Stomach smooth muscle (tissue), 2 donors: ENCODE measurements at regions not wholly inside any gene's neighbourhood (a gene's known extent, or its start where the extent isn't known, plus 50 kb on each side); places are given as distances from the start of the nearest gene placed in this dataset.

Source experiments
- H3K27ac ChIP-seq: one replicate; pipeline ENCODE4 v1.7.0; 2013; ENCODE audit warnings: mild to moderate bottlenecking, low read length, inconsistent platforms
- H3K27me3 ChIP-seq, 2 donors: one replicate each; pipeline ENCODE4 v1.7.0; 2013; ENCODE audit warnings: low read length in 2 of 2; ENCODE audit not compliant: insufficient read depth in 2 of 2, control insufficient read depth in 1 of 2
- H3K36me3 ChIP-seq, 2 donors: one replicate each; pipeline ENCODE4 v1.7.0; 2013; ENCODE audit warnings: low read length in 2 of 2; ENCODE audit not compliant: control insufficient read depth in 2 of 2, insufficient read depth in 2 of 2
- H3K4me1 ChIP-seq: one replicate; pipeline ENCODE4 v1.7.0; 2013; ENCODE audit warnings: low read length; ENCODE audit not compliant: control insufficient read depth, insufficient read depth
- H3K4me3 ChIP-seq, 2 donors: one replicate each; pipeline ENCODE4 v1.7.0; 2013; ENCODE audit warnings: low read length in 2 of 2
- H3K9ac ChIP-seq, 2 donors: one replicate each; pipeline ENCODE4 v1.7.0; 2013; ENCODE audit warnings: low read length in 2 of 2, mild to moderate bottlenecking in 1 of 2
- H3K9me3 ChIP-seq, 2 donors: one replicate each; pipeline ENCODE4 v1.7.0; 2013; ENCODE audit warnings: low read length in 2 of 2; ENCODE audit not compliant: control insufficient read depth in 2 of 2
- donor health status: healthy.
- donor health status: Pancreatic carcinoma.

- no peak overlapping the region for H3K4me3 ChIP-seq
- no peak overlapping the region for H3K27ac ChIP-seq
- H3K9ac ChIP-seq = no peak overlapping the region
- H3K4me1 ChIP-seq = no peaks in the 10 kb centered on the region
- H3K9me3 ChIP-seq = no peaks in the 10 kb centered on the region
- no peaks in the 10 kb centered on the region for H3K27me3 ChIP-seq
- no peaks in the 10 kb centered on the region for H3K36me3 ChIP-seq
Measured at GRCh38 chr1:187415065-187415464, 586.3 kb downstream of the PLA2G4A start.

GRCh38 chr1:187417520-187417919 lies 588.8 kb downstream of the PLA2G4A start:
- H3K27me3 ChIP-seq = no peaks in the 10 kb centered on the region
- no peaks in the 10 kb centered on the region for H3K9me3 ChIP-seq
- no peak overlapping the region for H3K27ac ChIP-seq
- H3K4me1 ChIP-seq = no peaks in the 10 kb centered on the region
- no peak overlapping the region for H3K9ac ChIP-seq
- no peaks in the 10 kb centered on the region for H3K36me3 ChIP-seq
- no peak overlapping the region for H3K4me3 ChIP-seq

GRCh38 chr1:187433598-187433997 lies 604.8 kb downstream of the PLA2G4A start:
- H3K27me3 ChIP-seq = no peaks in the 10 kb centered on the region

GRCh38 chr1:187442603-187443002 lies 613.9 kb downstream of the PLA2G4A start:
- no peaks in the 10 kb centered on the region for H3K9me3 ChIP-seq
- no peaks in the 10 kb centered on the region for H3K4me1 ChIP-seq
- no peak overlapping the region for H3K4me3 ChIP-seq
- no peak overlapping the region for H3K9ac ChIP-seq
- H3K27me3 ChIP-seq = no peaks in the 10 kb centered on the region
- H3K27ac ChIP-seq = no peak overlapping the region
- no peaks in the 10 kb centered on the region for H3K36me3 ChIP-seq

More at GRCh38 chr1:187433598-187433997, 604.8 kb downstream of the PLA2G4A start:
- Histone ChIP-seq H3K9me3 (no peaks in the 10 kb centered on the region), H3K4me3 (no peak overlapping the region), H3K36me3 (no peaks in the 10 kb centered on the region), H3K9ac (no peak overlapping the region), H3K4me1 (no peaks in the 10 kb centered on the region), H3K27ac (no peak overlapping the region)

GRCh38 chr1:187443939-187444338 lies 615.2 kb downstream of the PLA2G4A start:
- H3K4me1 ChIP-seq = no peaks in the 10 kb centered on the region
- H3K9me3 ChIP-seq = no peaks in the 10 kb centered on the region
- H3K4me3 ChIP-seq = no peak overlapping the region
- no peaks in the 10 kb centered on the region for H3K36me3 ChIP-seq
- H3K27ac ChIP-seq = no peak overlapping the region
- H3K27me3 ChIP-seq = no peaks in the 10 kb centered on the region
- H3K9ac ChIP-seq = no peak overlapping the region

- Histone ChIP-seq H3K9me3 (no peaks in the 10 kb centered on the region), H3K27me3 (no peaks in the 10 kb centered on the region), H3K9ac (no peak overlapping the region), H3K36me3 (no peaks in the 10 kb centered on the region), H3K4me1 (no peaks in the 10 kb centered on the region), H3K27ac (no peak overlapping the region), H3K4me3 (no peak overlapping the region)
Measured at GRCh38 chr1:187445066-187445465, 616.3 kb downstream of the PLA2G4A start.

GRCh38 chr1:187451238-187451637 lies 622.5 kb downstream of the PLA2G4A start:
- H3K4me1 ChIP-seq = no peaks in the 10 kb centered on the region
- no peak overlapping the region for H3K27ac ChIP-seq
- H3K9me3 ChIP-seq = no peaks in the 10 kb centered on the region

GRCh38 chr1:187454010-187454409 lies 625.3 kb downstream of the PLA2G4A start:
- H3K9me3 ChIP-seq = no peaks in the 10 kb centered on the region
- no peak overlapping the region for H3K9ac ChIP-seq
- H3K4me3 ChIP-seq = no peak overlapping the region
- no peaks in the 10 kb centered on the region for H3K4me1 ChIP-seq
- H3K27me3 ChIP-seq = no peaks in the 10 kb centered on the region
- no peaks in the 10 kb centered on the region for H3K36me3 ChIP-seq
- H3K27ac ChIP-seq = no peak overlapping the region

More at GRCh38 chr1:187451238-187451637, 622.5 kb downstream of the PLA2G4A start:
- Histone ChIP-seq H3K9ac (no peak overlapping the region), H3K4me3 (no peak overlapping the region), H3K27me3 (no peaks in the 10 kb centered on the region), H3K36me3 (no peaks in the 10 kb centered on the region)

GRCh38 chr1:187456446-187456845 lies 627.7 kb downstream of the PLA2G4A start:
- Histone ChIP-seq H3K4me3 (no peak overlapping the region), H3K27me3 (no peaks in the 10 kb centered on the region), H3K36me3 (no peaks in the 10 kb centered on the region), H3K4me1 (no peaks in the 10 kb centered on the region), H3K27ac (no peak overlapping the region), H3K9me3 (no peaks in the 10 kb centered on the region), H3K9ac (no peak overlapping the region)

GRCh38 chr1:187460093-187460492 lies 631.3 kb downstream of the PLA2G4A start:
- Histone ChIP-seq H3K27me3 (no peaks in the 10 kb centered on the region), H3K4me1 (no peaks in the 10 kb centered on the region), H3K9ac (no peak overlapping the region), H3K36me3 (no peaks in the 10 kb centered on the region), H3K9me3 (peaks cover 0 to 4% of the 10 kb centered on the region in 2 donors), H3K27ac (no peak overlapping the region), H3K4me3 (no peak overlapping the region)

- H3K36me3 ChIP-seq = no peaks in the 10 kb centered on the region
- H3K4me3 ChIP-seq = no peak overlapping the region
- no peaks in the 10 kb centered on the region for H3K27me3 ChIP-seq
- H3K9ac ChIP-seq = no peak overlapping the region
- no peak overlapping the region for H3K27ac ChIP-seq
- H3K4me1 ChIP-seq = no peaks in the 10 kb centered on the region
- peaks cover 0 to 8% of the 10 kb centered on the region in 2 donors for H3K9me3 ChIP-seq
Measured at GRCh38 chr1:187464320-187464719, 635.6 kb downstream of the PLA2G4A start.
